HG03520 (cell line): ENCODE measurements at regions not wholly inside any gene's neighbourhood (a gene's known extent, or its start where the extent isn't known, plus 50 kb on each side); places are given as distances from the start of the nearest gene placed in this dataset.
A peak's percentile ranks its signal among the peaks of the same experiment; 100 is the strongest.
"Not testable (repeated sequence)": the region's sequence is repeated elsewhere in the genome, so short reads cannot be mapped to it uniquely, and the experiment has no call there.

Experiments
- ATAC-seq: cut with Tn5 transposase; IDR thresholded peaks from one replicate; pipeline ENCODE4 v1.9.1; 2021; ENCODE audit warnings: mild to moderate bottlenecking, moderate library complexity; ENCODE audit not compliant: unreplicated experiment

GRCh38 chr4:171378323-171378722 lies 434.9 kb upstream of the GALNTL6 start:
- no peak for ATAC-seq

- ATAC-seq: no peak
Observed at GRCh38 chr4:171376724-171377123, 436.5 kb upstream of the GALNTL6 start.

- ATAC-seq: no peak
Observed at GRCh38 chr4:171353535-171353934, 459.7 kb upstream of the GALNTL6 start.

GRCh38 chr4:171348090-171348489 lies 465.1 kb upstream of the GALNTL6 start:
- ATAC-seq: no peak

GRCh38 chr4:171342646-171343045 lies 470.6 kb upstream of the GALNTL6 start:
- no peak for ATAC-seq

GRCh38 chr4:171340258-171340657 lies 472.9 kb upstream of the GALNTL6 start:
- ATAC-seq: no peak

- ATAC-seq: peak; percentile 83
Observed at GRCh38 chr4:171334549-171334948, 478.7 kb upstream of the GALNTL6 start.

GRCh38 chr4:171308661-171309060 lies 504.5 kb upstream of the GALNTL6 start:
- no peak for ATAC-seq

GRCh38 chr4:171298048-171298718 lies 515.0 kb upstream of the GALNTL6 start:
- ATAC-seq: not testable (repeated sequence)

GRCh38 chr4:171288816-171289432 lies 524.3 kb upstream of the GALNTL6 start:
- ATAC-seq: peak; percentile 78

- ATAC-seq: no peak
Observed at GRCh38 chr4:171281359-171281758, 531.8 kb upstream of the GALNTL6 start.

GRCh38 chr4:171279131-171279530 lies 534.1 kb upstream of the GALNTL6 start:
- ATAC-seq: peak; percentile 67

GRCh38 chr4:171266671-171267070 lies 546.5 kb upstream of the GALNTL6 start:
- ATAC-seq: no peak

- no peak for ATAC-seq
Observed at GRCh38 chr4:171265190-171265818, 547.9 kb upstream of the GALNTL6 start.

GRCh38 chr4:171256223-171256622 lies 557.0 kb upstream of the GALNTL6 start:
- no peak for ATAC-seq

- no peak for ATAC-seq
Observed at GRCh38 chr4:171246948-171247347, 566.3 kb upstream of the GALNTL6 start.

- no peak for ATAC-seq
Observed at GRCh38 chr4:171242831-171243230, 570.4 kb upstream of the GALNTL6 start.

GRCh38 chr4:171239196-171239595 lies 574.0 kb upstream of the GALNTL6 start:
- no peak for ATAC-seq

- no peak for ATAC-seq
Observed at GRCh38 chr4:171235521-171235920, 577.7 kb upstream of the GALNTL6 start.

- not testable (repeated sequence) for ATAC-seq
Observed at GRCh38 chr4:171229354-171229753, 583.9 kb upstream of the GALNTL6 start.

GRCh38 chr4:171221181-171221580 lies 592.0 kb upstream of the GALNTL6 start:
- no peak for ATAC-seq

- ATAC-seq: no peak
Observed at GRCh38 chr4:171203425-171203824, 609.8 kb upstream of the GALNTL6 start.
